AG10803 (cell line): ENCODE measurements at regions not wholly inside any gene's neighbourhood (a gene's known extent, or its start where the extent isn't known, plus 50 kb on each side); places are given as distances from the start of the nearest gene placed in this dataset.

Experiments used
- DNase-seq: peaks from one replicate; pipeline ENCODE4 v3.0.0; 2010; ENCODE audit warnings: low read depth
- H3K4me3 ChIP-seq: 2 replicates; pipeline ENCODE4 v1.5.1; 2011; ENCODE audit warnings: mild to moderate bottlenecking, low read length, control low read depth
- TF ChIP-seq, protein P1 (sequence below): conservative IDR thresholded peaks from 2 replicates; pipeline ENCODE4 v1.5.1; 2011; ENCODE audit warnings: mild to moderate bottlenecking, low read length, control low read depth, inconsistent platforms

DNA sequence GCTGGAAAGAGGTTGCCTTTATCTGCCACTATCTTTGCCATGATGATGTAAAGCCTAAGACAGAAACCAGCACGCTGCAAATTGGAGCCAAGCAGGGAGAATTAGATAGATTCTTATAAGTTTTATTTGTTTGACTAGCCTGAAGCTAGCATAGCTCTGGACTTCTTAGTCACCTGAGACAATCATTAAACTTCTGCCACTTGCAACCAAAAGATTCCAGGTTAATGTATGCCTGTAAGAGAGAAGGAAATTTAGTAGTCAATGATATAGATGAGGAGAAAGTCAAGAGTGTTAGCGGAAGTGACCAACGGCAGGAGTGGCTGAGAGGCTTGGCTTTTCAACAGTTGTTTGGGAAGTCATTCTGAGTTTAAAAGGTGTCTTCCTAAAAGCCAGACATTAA is 1106.6 kb downstream of the VRK1 start:
- no peak for DNase-seq
- no peak overlapping the region for H3K4me3 ChIP-seq
- TF ChIP-seq, protein P1, sequence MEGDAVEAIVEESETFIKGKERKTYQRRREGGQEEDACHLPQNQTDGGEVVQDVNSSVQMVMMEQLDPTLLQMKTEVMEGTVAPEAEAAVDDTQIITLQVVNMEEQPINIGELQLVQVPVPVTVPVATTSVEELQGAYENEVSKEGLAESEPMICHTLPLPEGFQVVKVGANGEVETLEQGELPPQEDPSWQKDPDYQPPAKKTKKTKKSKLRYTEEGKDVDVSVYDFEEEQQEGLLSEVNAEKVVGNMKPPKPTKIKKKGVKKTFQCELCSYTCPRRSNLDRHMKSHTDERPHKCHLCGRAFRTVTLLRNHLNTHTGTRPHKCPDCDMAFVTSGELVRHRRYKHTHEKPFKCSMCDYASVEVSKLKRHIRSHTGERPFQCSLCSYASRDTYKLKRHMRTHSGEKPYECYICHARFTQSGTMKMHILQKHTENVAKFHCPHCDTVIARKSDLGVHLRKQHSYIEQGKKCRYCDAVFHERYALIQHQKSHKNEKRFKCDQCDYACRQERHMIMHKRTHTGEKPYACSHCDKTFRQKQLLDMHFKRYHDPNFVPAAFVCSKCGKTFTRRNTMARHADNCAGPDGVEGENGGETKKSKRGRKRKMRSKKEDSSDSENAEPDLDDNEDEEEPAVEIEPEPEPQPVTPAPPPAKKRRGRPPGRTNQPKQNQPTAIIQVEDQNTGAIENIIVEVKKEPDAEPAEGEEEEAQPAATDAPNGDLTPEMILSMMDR, result no peak

DNA sequence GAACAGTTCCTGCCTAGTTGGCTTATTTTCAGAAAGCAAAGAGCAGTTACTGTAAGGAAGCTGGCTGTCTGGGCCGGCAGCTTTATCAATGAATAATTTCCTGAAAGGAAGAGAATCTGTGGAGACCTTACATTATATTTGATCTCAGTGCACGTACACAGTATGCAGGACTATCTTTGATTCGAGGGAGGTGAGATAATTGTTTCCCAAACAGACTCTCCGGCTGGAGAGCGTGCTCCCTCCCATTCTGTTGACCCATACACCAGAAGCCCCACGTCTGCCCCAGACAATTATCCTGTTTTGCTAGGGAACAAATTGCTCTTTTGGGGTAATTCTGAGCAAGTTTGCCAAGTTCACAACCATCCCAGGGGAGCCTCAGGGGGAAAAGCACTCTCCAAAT is 1115.0 kb downstream of the VRK1 start:
- H3K4me3 ChIP-seq, result no peak overlapping the region
- DNase-seq, result no peak
- TF ChIP-seq, protein P1, result no peak

DNA sequence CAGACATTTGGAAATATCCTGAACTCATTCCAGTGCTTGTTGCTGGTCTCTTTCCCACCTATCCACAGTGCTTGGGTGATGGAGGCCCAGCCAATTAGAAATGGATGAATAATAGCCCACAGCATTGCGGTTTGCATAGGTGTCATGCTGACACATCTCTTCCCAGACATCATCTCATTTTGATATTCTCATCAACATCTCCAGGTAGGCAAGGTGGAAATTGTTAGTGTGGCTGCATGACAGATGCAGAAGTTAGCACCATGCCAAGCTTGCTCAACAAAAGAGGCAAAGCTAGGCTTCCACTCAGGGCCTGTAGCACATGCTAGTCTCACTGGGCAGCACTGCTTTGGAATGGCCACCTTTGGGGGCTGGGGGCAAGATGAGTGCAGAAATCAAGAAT is 1118.9 kb downstream of the VRK1 start:
- TF ChIP-seq, protein P1, result no peak
- DNase-seq, result no peak
- no peak overlapping the region for H3K4me3 ChIP-seq

DNA sequence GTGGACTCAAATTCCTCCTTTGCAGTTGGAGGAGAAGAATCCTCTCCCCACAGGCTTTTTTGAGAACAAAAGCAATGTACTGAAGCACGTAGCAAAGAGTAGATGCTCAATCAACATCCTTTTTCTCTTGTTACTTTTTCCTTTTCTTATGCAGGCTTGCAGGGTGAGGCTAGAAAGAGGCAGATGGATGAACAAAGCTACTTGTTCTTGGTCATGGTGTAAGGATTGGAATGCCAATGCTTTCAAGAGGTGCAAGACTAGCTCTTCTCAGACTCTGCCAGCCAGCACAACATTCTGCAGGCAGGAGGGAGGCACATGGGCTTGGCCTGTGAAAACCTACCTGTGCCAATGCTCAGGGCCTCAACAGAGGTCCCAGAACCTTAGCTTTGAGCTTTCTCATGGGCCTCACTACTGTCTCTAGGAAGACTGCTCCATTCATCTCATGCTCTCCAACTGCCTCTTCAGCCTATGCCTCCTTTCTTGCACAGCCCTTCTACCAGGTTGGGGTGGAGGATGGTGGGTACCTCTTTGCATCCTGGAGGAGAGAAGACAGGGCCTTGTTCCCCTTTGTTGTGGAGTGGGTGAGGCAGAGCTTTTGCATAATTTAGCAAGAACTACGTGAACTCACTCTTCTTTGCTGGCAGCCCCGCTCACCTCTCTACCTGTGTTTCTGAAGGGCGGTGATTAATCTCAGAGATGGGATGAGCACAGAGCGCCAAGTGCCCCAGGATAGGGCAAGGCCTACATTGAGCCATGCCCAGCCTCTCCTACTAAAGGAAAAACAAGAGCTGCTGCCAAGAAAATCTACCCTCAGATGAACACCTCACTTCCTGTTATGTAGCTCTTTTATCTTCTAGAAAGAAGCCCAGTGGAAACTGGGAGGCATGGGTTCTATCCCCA is 1119.7 kb downstream of the VRK1 start:
- TF ChIP-seq, protein P1, result no peak
- no peak overlapping the region for H3K4me3 ChIP-seq
- DNase-seq, result no peak

DNA sequence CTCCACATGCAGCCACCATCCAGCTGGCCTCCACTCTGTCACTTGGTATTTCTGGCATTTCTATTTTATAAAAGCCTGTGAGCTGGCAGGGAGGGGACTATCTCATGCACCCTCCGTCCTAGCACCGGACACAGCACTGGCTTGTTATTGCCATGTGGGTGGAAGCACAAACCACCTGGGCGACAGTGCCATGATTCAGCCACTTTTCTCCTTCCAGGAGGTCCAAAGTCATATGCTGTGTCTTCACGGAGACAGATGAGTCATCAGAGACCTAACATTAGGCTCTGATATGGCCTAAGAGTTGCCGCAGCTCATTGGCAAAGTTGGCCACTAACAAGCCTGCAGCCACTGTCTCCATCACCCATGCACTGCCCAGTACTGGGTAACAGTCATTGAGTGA is 1123.0 kb downstream of the VRK1 start:
- no peak for DNase-seq
- H3K4me3 ChIP-seq, result no peak overlapping the region
- TF ChIP-seq, protein P1, result no peak

DNA sequence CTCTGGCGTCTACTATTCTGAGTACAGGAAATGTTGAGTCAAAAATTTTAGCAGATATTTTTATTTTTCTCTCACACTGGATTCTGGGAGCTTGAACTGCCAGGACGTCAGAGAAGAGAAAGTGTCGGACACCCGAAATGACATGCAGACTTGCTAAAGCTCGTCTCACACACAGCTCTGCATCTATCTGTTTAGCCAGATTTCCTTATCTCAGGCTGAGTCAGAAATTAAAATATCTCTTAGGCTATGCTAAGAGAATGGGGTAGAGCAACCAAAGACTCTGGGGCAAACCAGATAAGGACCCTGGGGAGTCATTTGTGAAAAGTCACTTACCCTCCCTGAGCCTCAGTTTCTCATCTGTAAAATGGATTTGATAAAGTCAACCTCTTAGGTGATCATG is 1124.1 kb downstream of the VRK1 start:
- TF ChIP-seq, protein P1, result no peak
- DNase-seq, result no peak
- no peak overlapping the region for H3K4me3 ChIP-seq

DNA sequence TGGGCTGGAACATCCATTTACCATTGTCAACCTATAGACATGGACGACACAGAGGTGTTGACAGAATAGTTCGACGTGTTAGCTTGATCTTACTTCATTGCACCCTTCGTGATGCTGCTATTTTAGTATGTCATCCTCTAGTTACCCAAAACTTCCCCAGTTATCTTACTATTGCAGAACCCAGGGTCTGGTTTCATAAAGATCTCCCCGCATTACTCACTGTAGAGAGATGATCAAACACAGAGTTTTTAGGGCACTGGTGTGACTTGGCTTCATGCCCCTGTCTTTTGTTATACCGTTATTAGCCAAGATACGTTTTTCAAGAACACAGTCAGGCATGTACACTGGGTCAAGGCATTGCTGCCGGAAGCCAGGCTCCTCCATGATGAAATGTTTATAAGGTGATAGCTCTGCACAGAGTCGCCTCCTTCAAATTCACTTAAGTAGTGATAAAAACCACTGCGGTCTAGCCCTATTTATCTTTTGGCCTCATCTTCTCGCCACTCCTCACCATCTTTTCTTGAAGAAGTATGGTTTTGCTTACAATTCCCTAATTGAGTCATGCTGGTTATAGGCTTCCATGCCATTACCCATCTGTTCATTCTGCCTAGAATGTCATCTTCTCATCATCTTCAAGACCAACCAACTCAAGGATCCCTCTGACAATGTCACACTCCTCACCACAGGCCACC is 1127.9 kb downstream of the VRK1 start:
- H3K4me3 ChIP-seq, result no peak overlapping the region
- DNase-seq, result no peak
- TF ChIP-seq, protein P1, result no peak
